Hematopoietic multipotent progenitor cell treated with erythropoietin and hydrocortisone succinate and interleukin-3 and kit ligand, for 6 days (in vitro differentiated cells): ENCODE measurements at regions not wholly inside any gene's neighbourhood (a gene's known extent, or its start where the extent isn't known, plus 50 kb on each side); places are given as distances from the start of the nearest gene placed in this dataset.
"Not testable (repeated sequence)": the region's sequence is repeated elsewhere in the genome, so short reads cannot be mapped to it uniquely, and the experiment has no call there.

Source experiments
- DNase-seq: peaks from one replicate; pipeline ENCODE4 v3.0.0-alpha.2; 2015

DNA sequence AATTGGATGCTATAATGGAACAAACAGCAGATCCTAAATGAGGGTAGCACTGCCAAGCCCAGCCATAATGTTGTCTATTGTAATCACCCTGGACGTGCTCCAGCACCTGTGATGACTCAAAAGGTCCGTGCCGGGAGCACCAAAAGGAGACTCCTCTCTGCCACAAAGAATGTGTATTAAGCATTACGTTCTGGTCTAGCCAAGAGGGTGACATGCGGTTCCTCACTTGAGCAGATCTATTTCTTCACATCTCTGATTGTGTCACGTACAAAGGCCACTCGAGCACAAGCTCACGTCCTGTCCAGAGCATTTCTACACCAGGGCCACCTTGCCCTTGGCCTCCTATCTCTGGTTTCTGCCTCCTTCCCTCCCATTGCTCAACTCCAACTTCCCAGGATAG, 219.9 kb upstream of the IRS2 start:
- DNase-seq, result no peak

DNA sequence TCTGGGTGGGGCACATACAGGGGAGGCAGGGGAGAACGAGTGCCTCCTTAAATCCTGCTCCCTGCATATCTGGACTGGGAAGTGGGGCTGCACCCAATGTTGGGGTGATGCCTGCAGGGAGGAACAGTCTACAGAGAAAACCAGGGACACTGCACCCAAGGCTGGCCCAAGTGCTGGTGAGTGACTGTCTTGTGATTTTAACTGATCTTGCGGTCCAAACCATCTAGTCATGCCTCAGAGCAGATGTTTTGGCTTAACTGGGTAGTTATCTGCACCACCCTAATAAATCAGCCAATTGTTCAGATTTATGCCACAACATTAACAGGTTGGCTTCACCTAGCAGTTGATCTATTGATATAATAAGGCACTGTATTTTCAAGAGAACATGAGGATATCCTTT, 219.2 kb upstream of the IRS2 start:
- no peak for DNase-seq

DNA sequence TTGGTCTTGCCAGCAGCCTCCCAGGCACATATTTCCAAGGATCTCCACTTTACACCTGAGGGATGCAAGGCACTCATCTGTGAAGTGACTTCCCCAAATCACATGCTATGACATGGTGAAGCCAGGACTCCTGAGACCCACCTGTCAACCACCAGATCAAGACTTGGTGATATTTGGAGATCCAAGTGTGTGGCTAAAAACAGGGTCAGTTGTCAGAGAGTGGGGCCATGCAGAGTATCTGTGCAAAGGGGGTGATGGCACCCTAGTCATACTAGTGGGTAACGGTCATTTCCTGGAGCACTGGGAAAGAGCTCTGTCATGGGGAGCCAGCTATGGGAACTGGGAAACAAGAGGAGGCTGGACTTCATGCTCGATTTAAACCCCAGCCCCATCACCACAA, 218.4 kb upstream of the IRS2 start:
- DNase-seq, result no peak

DNA sequence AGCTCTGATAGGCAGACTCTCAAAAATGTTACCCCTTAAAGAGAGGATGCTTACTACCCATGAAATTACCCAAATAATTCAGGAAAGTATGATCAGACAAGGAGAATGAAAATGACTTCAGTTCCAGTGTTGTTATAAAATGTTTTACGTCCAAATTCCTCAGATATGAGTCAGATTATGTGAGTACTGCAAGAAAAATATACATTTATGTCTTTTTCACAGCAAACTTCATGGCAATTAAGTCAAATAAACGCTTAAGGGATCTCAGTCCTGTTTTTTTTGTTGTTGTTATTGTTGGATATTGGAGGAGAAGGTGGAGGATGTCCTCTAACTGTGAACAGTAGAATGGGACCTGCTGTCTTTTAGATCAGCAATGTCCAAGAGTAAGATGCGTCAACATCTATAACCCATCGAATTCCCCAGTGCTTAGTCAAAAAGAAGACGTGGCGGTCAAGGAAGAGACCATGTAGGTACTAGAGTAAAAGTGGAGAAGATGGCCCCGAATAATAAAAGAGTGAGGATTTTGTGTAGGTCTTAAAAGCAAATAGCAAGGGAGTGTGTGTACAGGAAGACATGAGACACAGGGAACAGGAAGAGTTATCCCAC, 215.4 kb upstream of the IRS2 start:
- no peak for DNase-seq

DNA sequence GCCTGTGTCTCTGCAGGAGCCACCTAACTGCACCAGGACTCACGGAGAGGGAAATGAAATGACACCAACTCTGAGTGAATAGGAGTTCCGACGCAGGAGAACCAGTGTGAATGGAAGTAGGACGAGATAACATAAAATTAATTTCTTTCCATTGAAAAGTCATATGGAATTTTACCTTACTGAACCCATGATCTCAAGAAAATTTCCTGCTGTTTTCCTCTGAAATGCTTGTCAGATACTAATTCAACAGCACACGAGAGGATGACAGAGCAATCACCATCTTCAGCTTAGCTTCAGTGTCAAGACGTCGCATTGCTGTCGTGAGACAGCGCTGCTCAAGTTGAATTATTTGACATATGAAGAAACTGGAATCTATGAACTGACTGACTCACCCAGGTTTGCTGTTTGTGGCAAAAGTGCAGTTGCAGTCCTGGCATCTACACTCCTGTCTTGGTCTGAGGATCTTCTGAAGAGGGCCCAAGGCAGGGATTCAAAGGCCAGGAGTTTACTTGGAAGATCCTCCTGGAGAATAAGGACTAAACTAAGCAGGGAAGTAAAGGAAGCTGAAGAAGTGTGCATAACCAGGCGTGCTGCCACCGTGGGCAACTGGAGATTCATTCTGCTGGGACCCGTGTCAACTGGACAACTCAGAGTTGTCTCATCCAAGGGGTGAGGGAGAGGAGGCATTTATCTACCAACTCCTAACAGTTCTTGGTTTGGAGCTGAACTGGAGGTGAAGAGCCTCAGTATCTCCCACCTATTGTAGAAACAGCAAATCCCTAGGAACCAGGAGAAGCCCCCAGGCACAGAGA, 214.4 kb upstream of the IRS2 start:
- no peak for DNase-seq

DNA sequence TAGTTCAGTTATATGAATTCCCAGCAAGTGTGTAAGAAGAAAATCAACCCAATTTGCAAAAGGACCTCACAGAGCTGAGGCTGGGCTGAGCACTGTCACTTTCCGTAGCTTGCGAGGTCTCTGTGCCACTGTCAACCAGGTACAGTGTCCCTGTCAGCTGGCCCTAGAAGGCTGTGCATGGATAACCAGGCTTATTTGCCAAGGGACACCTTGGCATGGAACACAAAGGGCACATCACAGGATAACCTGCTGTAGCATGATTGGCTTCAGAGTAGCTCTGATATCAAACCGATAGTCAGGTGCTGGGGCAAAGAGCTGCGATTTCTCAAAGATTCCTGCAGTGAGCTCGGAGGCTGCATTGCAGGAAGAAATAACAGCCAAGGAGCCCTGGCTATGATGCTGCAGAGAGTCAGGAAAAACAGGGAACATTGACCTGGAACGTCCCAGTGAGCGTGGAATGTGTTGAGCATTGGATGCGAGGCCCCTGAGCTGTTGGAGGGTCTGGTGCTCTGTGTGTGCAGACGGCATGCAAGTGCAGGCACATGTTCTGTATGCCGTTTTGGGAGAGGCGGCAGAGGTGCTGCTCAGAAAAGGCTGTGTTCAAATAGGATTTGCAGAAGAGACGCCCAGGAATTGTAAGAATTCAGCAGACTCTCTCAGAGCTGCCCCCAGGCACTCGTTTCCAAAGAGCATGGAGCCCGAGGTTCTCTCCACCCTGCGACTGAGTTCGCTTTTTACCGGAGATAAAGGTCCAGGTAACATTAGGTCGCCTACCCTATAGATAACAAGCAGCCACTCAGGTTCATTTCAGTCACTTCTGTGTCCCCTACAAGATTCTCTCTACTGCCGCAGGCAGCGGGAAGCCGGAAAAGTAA, 213.5 kb upstream of the IRS2 start:
- DNase-seq, result no peak

DNA sequence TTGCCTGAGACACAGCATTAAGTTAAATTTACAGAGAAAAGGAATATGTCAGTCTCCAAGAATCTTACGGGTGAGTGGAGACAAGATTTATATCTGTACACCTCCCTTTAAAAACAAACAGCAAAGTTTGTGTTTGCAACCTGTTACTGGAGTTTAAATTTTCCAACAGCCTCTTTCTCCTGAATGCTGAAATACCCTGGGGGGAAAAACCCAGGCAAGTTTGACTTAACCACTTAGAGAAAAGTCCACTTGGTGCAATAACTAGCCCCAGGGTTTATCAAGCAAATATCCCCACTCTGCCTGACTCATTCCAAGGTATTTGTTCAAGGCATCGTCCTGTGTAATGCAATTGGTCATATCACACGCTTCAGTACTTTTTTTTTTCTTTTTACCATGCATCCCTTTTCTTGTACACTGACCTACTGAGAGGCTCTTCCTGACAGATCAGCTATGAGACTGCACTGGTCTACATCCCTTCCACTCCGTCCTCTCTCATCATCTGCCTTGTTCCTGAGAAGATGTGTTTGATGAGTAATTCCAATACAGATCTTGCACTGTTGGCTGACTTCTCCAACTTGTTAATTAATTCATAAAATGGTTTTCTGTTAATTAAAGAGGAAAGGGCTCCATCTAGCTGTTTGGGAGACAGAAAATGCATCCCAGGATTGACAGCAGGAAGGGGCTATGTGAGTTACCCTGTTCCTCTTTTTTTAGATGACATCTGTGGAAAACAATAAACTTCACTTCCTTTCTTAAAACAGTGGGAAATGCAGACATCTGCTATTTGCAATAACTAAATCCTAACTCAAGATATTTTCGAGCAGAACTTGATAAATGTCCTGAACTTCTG, 212.5 kb upstream of the IRS2 start:
- DNase-seq, result no peak

DNA sequence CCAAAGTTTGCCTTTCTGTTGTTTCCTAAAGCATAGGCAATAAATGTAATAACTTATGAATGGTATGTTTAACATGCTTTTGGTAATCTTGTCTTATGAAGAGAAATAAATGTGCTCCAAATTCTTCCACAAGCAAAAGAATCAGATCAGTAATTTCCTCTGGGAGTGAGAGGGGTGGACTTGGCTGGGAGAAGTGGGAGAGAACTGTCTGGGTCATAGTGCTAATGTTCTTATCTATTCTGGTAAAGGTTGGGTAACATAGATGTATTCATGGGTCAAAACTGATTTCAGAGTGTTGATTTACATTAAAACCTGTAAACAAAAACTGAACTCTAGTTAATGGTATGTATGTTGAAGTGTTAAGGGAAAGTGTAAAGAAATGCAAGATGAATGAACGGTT, 211.7 kb upstream of the IRS2 start:
- no peak for DNase-seq

DNA sequence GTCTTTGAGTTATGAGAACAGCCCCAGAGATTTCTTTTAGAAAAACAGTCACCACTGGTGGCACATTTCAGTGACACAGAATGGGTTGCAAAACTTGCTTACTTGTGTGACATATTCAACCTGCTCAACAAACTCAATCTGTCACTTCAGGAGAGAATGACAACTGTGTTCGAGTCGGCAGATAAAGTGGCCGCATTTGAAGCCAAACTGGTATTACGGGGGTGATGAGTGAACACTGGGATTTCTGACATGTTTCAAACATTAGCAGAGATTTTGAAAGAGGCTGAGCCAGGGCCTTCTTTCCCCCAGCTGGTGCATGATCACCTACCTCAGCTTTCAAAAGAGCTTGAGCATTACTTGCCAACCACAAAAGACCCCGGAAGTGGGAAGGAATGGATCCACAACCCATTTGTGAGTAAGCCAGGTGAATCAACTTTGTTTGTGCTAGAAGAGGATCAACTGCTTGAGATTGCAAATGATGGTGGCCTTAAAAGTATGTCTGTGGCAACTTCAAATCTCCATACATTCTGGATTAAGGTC, 210.7 kb upstream of the IRS2 start:
- DNase-seq, result not testable (repeated sequence)

DNA sequence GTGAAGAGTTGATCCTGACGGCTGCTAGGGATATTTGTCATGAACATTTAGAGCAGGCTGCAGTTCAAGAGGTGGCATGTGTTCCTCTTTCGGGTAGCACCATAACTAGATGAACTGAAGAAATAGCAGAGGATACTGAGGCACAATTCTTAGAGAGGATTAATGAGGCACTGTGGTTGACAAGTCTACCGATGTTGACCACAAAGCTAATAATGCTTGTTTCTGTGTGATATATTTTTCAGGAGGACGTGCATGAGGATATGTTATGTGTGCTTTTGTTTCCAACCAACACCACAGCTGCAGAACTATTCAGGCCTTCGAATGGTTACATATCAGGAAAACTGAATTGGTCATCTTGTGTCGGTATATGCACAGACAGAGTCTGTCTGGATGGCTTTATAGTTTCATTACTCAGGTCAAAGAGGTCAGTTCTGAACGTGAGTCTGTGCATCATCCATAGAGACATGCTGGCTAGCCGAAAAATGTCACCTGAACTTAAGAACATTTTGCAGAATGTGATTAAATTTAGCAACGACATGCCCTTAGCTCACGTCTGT, 210.1 kb upstream of the IRS2 start:
- no peak for DNase-seq

DNA sequence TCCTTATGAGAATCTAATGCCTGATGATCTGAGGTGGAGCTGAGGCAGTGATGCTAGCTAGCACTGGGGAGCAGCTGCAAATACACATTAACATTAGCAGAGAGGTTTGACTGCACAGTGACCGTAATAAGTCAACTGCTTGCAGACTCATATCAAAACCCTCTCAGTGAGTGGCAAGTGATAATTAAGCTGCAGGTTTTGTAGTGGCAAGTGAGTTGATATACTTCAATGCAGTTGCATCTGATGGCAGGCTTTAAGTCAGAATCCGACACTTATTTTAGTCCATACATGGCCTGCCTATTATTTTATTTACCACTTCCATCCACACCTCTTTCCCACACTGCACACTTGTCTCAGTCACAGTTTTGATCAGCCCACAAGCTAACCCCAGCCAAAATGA, 209.2 kb upstream of the IRS2 start:
- DNase-seq, result no peak

DNA sequence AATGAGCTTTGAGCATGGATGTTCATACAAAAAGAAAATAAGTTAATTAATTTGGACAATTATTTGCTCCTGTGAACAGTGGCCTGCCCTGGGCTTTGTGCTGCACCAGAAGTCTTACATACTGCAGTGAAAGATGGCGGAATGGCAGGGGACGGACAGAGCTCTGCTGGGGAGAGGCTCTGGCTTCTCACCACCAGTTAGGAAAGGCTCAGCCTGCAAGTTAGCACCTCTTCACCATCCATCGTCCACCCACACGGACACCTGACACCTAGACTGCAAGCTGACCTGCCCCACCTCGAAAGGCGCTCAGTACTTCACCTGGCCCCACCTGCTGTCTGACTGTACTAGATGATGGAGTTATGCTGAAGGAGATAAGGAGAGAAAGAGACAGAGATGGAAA, 203.9 kb upstream of the IRS2 start:
- no peak for DNase-seq

DNA sequence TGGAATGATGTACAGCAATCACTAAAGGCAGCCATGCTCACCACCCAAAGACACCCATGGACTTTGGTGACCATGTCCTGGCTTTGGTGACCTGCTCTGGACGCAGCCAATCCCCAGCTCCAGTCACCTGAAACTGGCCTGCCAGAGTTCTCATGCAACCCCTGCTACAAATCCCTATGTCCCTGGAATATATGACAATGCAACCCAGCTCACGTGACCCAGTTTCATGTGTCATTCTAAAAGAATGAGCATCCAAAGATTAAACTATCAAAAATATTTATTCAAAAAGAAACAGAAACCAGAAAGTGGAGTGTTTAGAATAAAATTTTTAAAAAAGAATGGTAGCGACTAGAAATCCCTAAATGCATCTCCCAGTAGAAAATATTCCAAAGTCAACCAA, 203.3 kb upstream of the IRS2 start:
- no peak for DNase-seq

DNA sequence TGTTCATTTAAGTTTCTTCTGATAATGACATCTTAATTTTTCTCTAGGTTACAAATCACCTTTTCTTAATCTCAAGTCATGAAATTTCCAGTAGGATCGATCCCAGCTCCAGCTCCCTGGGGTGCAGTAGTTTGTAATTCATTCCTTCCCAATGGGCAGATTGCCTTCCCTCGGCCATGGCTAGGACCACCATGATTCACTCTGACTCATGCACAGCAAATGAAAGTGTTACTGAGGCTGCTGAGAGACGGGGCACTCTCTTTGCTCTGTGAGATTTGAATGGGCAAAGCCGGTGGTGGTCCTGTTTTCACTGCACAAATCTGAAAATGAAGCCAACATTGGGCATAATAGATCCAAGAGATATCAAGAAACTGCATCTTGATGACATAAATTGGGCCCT, 202.8 kb upstream of the IRS2 start:
- DNase-seq, result no peak

DNA sequence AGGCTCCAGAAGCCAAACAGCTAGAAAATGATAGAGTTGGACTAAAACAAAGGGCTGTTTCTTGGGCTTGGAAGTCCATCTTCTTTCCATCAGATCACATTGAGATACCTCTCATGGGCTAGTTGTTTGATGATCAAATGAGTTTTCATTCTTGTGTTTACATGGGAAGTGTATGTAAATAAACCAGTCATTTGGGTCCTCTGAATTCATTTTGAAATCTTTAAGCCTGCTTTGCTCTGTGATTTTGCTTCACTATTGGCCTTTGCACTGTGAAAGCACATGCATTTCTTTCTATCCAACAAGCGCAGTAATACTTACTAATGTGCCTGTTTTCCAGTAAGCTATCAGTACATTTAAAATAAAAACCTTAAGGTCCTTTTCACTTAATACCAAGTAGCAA, 200.5 kb upstream of the IRS2 start:
- no peak for DNase-seq

DNA sequence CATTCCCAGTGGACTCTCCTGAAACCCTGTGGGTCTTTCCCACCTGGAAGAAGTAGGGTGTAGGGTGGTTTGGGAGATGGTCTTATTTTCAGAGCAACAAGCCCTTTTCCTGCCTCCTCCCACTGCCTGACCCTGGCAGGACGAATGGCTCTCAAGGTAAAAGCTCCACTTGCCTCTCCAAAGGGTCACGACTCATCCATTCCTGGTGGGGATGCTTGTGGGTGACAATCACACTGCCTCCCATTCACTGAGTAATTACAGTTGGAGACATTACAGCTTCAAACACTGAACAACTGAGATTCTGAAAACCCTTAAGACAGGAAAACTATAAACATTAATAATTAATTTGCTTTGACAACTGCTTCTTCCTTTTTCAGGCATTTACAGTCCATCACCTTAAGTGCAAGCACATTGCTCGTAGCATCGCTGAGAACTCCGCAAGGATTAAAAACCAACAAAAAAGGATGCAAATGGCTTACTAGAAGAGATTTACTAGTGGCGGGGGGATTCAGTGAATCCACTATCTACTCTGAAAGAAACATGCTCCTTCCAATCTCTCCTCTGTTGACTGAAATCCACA, 199.6 kb upstream of the IRS2 start:
- no peak for DNase-seq

DNA sequence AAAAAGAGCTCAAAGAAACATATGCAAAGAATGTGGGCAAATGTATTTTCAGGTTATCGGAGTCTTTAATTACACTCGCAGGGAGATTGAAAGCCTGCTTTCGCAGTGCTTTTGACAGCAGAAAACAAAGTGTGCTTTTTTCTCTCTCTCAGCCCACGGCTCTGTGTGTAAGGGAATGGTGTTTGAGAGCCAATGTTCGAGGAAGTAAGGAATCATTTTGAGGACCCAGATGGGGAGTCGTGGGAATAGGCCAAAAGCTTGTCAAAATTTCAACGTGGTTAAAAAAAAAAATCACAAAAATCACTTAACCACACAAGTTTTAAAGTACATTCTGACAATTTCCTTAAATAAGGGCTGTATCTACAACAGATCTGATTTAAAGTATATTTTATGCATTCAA, 197.1 kb upstream of the IRS2 start:
- DNase-seq, result no peak

DNA sequence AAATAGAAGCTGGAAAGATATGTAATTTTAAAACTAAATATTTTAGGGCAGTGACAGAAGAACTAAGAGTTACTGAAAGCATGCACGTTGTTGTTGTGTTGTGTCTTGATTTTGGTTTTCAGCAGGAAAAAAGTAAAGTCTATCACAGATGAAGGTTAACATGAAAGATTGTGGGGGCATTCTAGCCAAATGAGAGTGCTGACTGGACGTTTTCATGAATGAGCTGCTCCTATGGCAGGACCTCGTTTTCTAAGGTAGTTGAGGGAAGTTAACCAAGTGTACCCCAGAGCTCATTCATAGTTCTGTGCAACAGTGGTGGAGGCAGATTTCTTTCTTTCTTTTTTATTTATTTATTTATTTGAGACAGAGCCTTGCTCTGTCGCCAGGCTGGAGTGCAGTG, 194.6 kb upstream of the IRS2 start:
- no peak for DNase-seq

DNA sequence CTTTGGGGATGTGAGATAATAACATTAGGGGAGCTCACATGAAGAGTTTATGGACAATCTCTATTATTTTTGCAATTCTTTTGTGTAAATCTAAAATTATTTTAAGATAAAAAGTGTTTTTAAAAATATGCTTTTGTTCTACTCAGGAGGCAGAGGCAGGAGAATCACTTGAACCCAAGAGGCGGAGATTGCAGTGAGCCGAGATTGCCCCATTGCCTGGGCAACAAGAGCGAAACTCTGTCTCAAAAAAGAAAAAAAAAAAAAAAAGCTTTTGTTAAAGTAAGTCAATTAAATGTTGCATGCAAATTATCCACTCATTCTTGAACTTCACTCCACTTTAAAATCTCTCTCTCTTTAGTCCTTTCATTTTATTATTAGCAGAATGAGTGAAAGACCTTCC, 193.3 kb upstream of the IRS2 start:
- DNase-seq, result not testable (repeated sequence)

DNA sequence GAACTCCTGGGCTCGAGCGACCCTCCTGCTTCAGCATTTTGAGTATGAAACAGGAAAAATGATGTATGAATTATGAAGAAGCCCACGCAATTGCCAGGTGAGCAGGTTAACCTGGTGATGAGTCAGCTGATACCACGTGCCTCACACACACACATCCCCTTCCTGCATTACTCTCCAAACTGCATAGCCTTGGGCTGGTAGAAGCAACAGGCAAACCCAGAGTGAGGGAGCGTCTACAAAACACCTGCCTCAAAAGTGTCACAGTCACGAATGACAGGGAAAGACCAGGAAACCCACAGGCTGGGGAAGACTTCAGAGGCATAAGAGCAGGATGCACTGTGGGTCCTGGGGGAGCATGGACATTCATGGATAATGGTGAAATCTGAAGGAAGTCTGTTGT, 192.8 kb upstream of the IRS2 start:
- DNase-seq, result no peak

DNA sequence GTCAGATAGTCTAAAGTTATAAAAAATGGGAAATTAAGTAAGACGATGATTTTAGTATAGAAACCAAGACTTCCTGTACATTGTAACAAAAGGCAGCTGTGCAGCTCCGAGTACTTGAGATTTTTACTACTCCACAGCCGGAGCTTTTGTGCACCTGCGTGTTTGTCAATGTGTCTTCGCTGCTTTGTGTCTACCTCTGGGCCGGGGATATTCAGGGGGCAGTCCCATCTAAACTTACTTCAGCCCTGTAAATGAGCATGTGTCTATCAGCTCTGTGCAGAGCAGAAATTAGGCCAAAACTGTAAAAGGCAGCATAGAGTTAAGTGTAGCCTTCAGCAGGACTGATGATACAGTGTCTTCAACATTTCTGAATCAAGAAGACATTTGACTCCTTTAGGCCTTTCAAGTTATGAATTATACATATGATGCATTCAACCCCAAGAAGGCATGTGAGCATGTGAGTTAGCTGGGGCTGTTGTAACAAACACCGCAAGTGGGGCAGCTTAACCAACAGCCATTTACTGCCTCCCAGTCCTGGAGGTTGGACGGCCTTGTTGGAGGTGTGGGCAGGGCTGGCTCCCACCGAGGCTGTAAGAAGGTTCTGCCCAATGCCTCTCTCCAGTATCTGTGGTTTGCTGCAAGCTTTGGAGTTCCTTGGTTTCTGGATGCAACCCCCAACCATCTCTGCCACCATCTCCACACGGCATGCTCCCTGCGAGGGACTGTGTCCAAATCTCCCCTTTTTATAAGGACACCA, 191.0 kb upstream of the IRS2 start:
- no peak for DNase-seq
